ENCODE measurements at regions not wholly inside any gene's neighbourhood (a gene's known extent, or its start where the extent isn't known, plus 50 kb on each side); places are given as distances from the start of the nearest gene placed in this dataset.

GRCh38 chr5:106910486-106910885 is 760.3 kb downstream of the EFNA5 start:
- TF ChIP-seq CTCF (IDR thresholded peaks at IDR 0.05 in 2 of 3, conservative IDR thresholded peaks at IDR 0.05 in 1 of 3; ENCODE audit: borderline replicate concordance in 1 of 3, insufficient read depth in 1 of 3, low read depth in 2 of 3, low read length in 2 of 3) (no peak), POLR2AphosphoS5 (IDR thresholded peaks at IDR 0.05; ENCODE audit: low read depth, low read length) (no peak)
- TF ChIP-seq, protein P1, sequence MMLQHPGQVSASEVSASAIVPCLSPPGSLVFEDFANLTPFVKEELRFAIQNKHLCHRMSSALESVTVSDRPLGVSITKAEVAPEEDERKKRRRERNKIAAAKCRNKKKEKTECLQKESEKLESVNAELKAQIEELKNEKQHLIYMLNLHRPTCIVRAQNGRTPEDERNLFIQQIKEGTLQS (IDR thresholded peaks at IDR 0.05): no peak

Data from HCT116 (cell line).